Endothelial cell of umbilical vein (primary cell): ENCODE measurements at regions not wholly inside any gene's neighbourhood (a gene's known extent, or its start where the extent isn't known, plus 50 kb on each side); places are given as distances from the start of the nearest gene placed in this dataset.
"Not testable (repeated sequence)": the region's sequence is repeated elsewhere in the genome, so short reads cannot be mapped to it uniquely, and the experiment has no call there.

ENCODE experiments used
- BruUV-seq: library from RNA; stranded (reverse); fragments of 400-500 nt; replicated peaks from 2 replicates; lab custom pipeline; 2021; lab: Mats Ljungman, UMichigan
- CTCF ChIA-PET: fragments of 300-600, 350-600 bp; sonication (Branson Sonifier 250); formaldehyde crosslinking; loops from one replicate; lab custom pipeline; 2021; ENCODE audit warnings: antibody characterized with exemption, inconsistent platforms; lab: Charles Lee
- POLR2A ChIA-PET: fragments of 300-600, 350-600 bp; sonication (Branson Sonifier 250); formaldehyde crosslinking; loops from one replicate; lab custom pipeline; 2021; ENCODE audit warnings: antibody characterized with exemption, inconsistent platforms; lab: Charles Lee
- DNase-seq: peaks from one replicate; pipeline ENCODE4 v3.0.0-alpha.2; 2011; ENCODE audit warnings: low read depth, low spot score
- FAIRE-seq: peaks from 2 replicates; lab custom pipeline; 2011; peaks lifted over from hg19 to GRCh38; lab: Jason Lieb, UNC
- H2AFZ ChIP-seq: 2 replicates; pipeline ENCODE4 v1.6.0; 2012; ENCODE audit warnings: low read depth, low read length, control low read depth, inconsistent platforms
- H3K27ac ChIP-seq: 2 replicates; pipeline ENCODE4 v1.5.1; 2011; ENCODE audit warnings: low read depth, mild to moderate bottlenecking, control low read depth, low read length, moderate library complexity; ENCODE audit not compliant: insufficient read depth
- H3K27me3 ChIP-seq, 2 experiments: 2 replicates each; pipeline versions ENCODE4 v1.6.0 to v1.6.1; 2011; ENCODE audit warnings: low read length in 2 of 2, mixed read lengths in 1 of 2; ENCODE audit not compliant: control insufficient read depth in 2 of 2, insufficient read depth in 2 of 2
- H3K36me3 ChIP-seq, 2 experiments: 2 replicates in 1 of 2; 3 replicates in 1 of 2; pipeline ENCODE4 v1.5.1; 2011; ENCODE audit warnings: low read length in 2 of 2, mild to moderate bottlenecking in 1 of 2, moderate library complexity in 1 of 2; ENCODE audit not compliant: control insufficient read depth in 2 of 2, insufficient read depth in 2 of 2; ENCODE audit errors: extremely low read depth in 1 of 2
- H3K4me1 ChIP-seq: 3 replicates; pipeline ENCODE4 v1.5.1; 2011; ENCODE audit warnings: mild to moderate bottlenecking, low read length; ENCODE audit not compliant: control insufficient read depth, insufficient read depth; ENCODE audit errors: extremely low read depth
- H3K4me2 ChIP-seq: 2 replicates; pipeline ENCODE4 v1.6.1; 2011; ENCODE audit warnings: low read length, control low read depth, mixed read lengths; ENCODE audit not compliant: insufficient read depth
- H3K4me3 ChIP-seq, 3 experiments: fragments of 200-600 bp in 1 of 3; sonication (generic), shearing (Covaris generic) in 1 of 3; replicated peaks in 1 of 3; 2 replicates each; pipeline ENCODE4 v1.5.1; 2011 to 2016; ENCODE audit warnings: control low read depth in 3 of 3, low read length in 3 of 3, mild to moderate bottlenecking in 2 of 3, inconsistent platforms in 1 of 3, low read depth in 1 of 3, moderate library complexity in 1 of 3; ENCODE audit not compliant: insufficient read depth in 1 of 3
- H3K79me2 ChIP-seq: 2 replicates; pipeline ENCODE4 v1.6.0; 2012; ENCODE audit warnings: low read length, inconsistent platforms; ENCODE audit not compliant: control insufficient read depth, insufficient read depth
- H3K9ac ChIP-seq: replicated peaks from 2 replicates; pipeline ENCODE3; 2011; ENCODE audit warnings: low read length, control low read depth; ENCODE audit not compliant: insufficient read depth; ENCODE audit errors: extremely low read depth
- H3K9me1 ChIP-seq: replicated peaks from 3 replicates; pipeline ENCODE4 v1.6.0; 2011; ENCODE audit warnings: mild to moderate bottlenecking, low read length; ENCODE audit not compliant: control insufficient read depth, insufficient read depth; ENCODE audit errors: extremely low read depth
- H3K9me3 ChIP-seq: replicated peaks from 2 replicates; pipeline ENCODE4 v1.5.1; 2012; ENCODE audit warnings: low read length, inconsistent platforms; ENCODE audit not compliant: control insufficient read depth, insufficient read depth
- H4K20me1 ChIP-seq: replicated peaks from 2 replicates; pipeline ENCODE3; 2011; ENCODE audit warnings: mild to moderate bottlenecking, low read length; ENCODE audit not compliant: control insufficient read depth, insufficient read depth; ENCODE audit errors: extremely low read depth
- dilution Hi-C: fragments of 300-500 bp; cut with MboI; formaldehyde crosslinking; loops from one replicate; pipeline ENCODE4 v1.15.0; 2019; ENCODE audit warnings: low sequenced_read_pairs; ENCODE audit not compliant: extremely low pct_ligation_motif_present
- intact Hi-C: fragments of 100-400 bp; cut with micrococcal nuclease; formaldehyde crosslinking; loops from one replicate; pipeline ENCODE4 v1.10.0; 2022

- intact Hi-C loops, H3K27ac ChIP-seq, H3K4me1 ChIP-seq, POLR2A ChIA-PET, H3K9me3 ChIP-seq, BruUV-seq, H4K20me1 ChIP-seq, H3K27me3 ChIP-seq, H3K9me1 ChIP-seq, H3K79me2 ChIP-seq, CTCF ChIA-PET, DNase-seq, H3K4me3 ChIP-seq, H3K4me2 ChIP-seq, dilution Hi-C loops, FAIRE-seq, H3K36me3 ChIP-seq, H2AFZ ChIP-seq, H3K9ac ChIP-seq: not testable (repeated sequence)
Measured at GRCh38 chr15:20101281-20101680, 440.3 kb downstream of the GOLGA6L6 start.

GRCh38 chr15:20100604-20101270 lies 440.9 kb downstream of the GOLGA6L6 start:
- H4K20me1 ChIP-seq, H3K4me3 ChIP-seq, POLR2A ChIA-PET, H3K27me3 ChIP-seq, intact Hi-C loops, dilution Hi-C loops, H3K4me2 ChIP-seq, H3K27ac ChIP-seq, H3K36me3 ChIP-seq, H3K9ac ChIP-seq, BruUV-seq, DNase-seq, H3K4me1 ChIP-seq, H3K9me3 ChIP-seq, H2AFZ ChIP-seq, H3K79me2 ChIP-seq, H3K9me1 ChIP-seq, CTCF ChIA-PET: not testable (repeated sequence)
- FAIRE-seq = peak; percentile 89

- not testable (repeated sequence) for H3K9me1 ChIP-seq
Measured at GRCh38 chr15:20095699-20096303, 445.8 kb downstream of the GOLGA6L6 start.

GRCh38 chr15:20089541-20089940 lies 452.1 kb downstream of the GOLGA6L6 start:
- H3K4me3 ChIP-seq, H3K4me2 ChIP-seq, CTCF ChIA-PET, H3K4me1 ChIP-seq, H3K79me2 ChIP-seq, H3K9me3 ChIP-seq, intact Hi-C loops, H3K9ac ChIP-seq, DNase-seq, BruUV-seq, H3K27me3 ChIP-seq, H3K9me1 ChIP-seq, dilution Hi-C loops, H2AFZ ChIP-seq, FAIRE-seq, POLR2A ChIA-PET, H3K27ac ChIP-seq, H4K20me1 ChIP-seq, H3K36me3 ChIP-seq: not testable (repeated sequence)

More at GRCh38 chr15:20095699-20096303, 445.8 kb downstream of the GOLGA6L6 start:
- H3K36me3 ChIP-seq, POLR2A ChIA-PET, H3K4me2 ChIP-seq, H4K20me1 ChIP-seq, H3K79me2 ChIP-seq, H3K4me1 ChIP-seq, DNase-seq, CTCF ChIA-PET, dilution Hi-C loops, H2AFZ ChIP-seq, intact Hi-C loops, H3K9me3 ChIP-seq, H3K4me3 ChIP-seq, H3K9ac ChIP-seq, H3K27me3 ChIP-seq, H3K27ac ChIP-seq, BruUV-seq: not testable (repeated sequence)
- FAIRE-seq = peak; percentile 4
